Heart left ventricle (tissue), 13 donors: ENCODE measurements at regions not wholly inside any gene's neighbourhood (a gene's known extent, or its start where the extent isn't known, plus 50 kb on each side); places are given as distances from the start of the nearest gene placed in this dataset.

Experiments used
- POLR2A ChIP-seq, 2 donors: fragments of 450-650 bp; IDR thresholded peaks; one replicate each; pipeline ENCODE4 v1.6.1; 2017; ENCODE audit warnings: antibody characterized with exemption in 2 of 2, mild to moderate bottlenecking in 2 of 2, moderate library complexity in 2 of 2
- TF ChIP-seq, protein P1 (sequence below), 12 donors: fragments of 200-600 bp; sonication (generic) in 4 of 12; IDR thresholded peaks; one replicate each; pipeline versions ENCODE4 v1.5.0 to v1.8.0; 2018 to 2022; ENCODE audit warnings: antibody characterized with exemption in 12 of 12, mild to moderate bottlenecking in 5 of 12
- donor health status: ischemic (EF 13 %, LVEDD 7.1; RV severe dilation, severe dysfunction).
- donor health status: DM: no; HTN: yes; CAD: no.
- donor health status: DM: no; HTN: no; CAD: no.
- donor health status: ischemic (EF 25% LVEDD 6.9; RV normal size, moderate dysfunction).
- donor health status: ischemic (EF 25% LVEDD 5.7; RV mildly dilated, moderate dysfunction).
- donor health status: ischemic (EF 35%, LVEDD 5.7; RV mildly dilated, moderate dysfunction).
- donor health status: nonischemic (EF 11% LVEDD 7.7; RV severe dilation, severe dysfunction).
- donor health status: DM: yes; HTN: yes; CAD: no.
- donor health status: PGD.
- donor health status: ischemic (EF 29% LVEDD 5.4; RV normal size, mild dysfunction).
- donor health status: nonischemic (EF 23%, LVEDD 6.1; RV moderate dilation, normal function).

DNA sequence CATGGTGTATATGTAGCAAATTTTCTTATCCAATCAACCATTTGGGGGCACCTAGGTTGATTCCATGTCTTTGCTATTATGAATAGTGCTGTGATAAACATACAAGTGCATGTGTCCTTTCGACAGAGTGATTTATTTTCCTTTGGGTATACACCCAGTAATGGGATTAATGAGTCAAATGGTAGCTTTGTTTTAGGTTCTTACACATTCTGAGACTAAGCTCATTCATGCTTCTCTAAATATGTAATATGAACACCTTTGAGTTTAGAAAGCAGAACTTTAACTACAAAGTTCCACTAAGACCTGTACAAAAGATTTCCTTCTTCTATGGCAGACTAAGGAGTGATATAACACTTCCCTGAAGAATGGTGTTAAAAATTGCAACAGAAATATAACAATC lies 627.0 kb downstream of the KCNA4 start:
- TF ChIP-seq, protein P1, sequence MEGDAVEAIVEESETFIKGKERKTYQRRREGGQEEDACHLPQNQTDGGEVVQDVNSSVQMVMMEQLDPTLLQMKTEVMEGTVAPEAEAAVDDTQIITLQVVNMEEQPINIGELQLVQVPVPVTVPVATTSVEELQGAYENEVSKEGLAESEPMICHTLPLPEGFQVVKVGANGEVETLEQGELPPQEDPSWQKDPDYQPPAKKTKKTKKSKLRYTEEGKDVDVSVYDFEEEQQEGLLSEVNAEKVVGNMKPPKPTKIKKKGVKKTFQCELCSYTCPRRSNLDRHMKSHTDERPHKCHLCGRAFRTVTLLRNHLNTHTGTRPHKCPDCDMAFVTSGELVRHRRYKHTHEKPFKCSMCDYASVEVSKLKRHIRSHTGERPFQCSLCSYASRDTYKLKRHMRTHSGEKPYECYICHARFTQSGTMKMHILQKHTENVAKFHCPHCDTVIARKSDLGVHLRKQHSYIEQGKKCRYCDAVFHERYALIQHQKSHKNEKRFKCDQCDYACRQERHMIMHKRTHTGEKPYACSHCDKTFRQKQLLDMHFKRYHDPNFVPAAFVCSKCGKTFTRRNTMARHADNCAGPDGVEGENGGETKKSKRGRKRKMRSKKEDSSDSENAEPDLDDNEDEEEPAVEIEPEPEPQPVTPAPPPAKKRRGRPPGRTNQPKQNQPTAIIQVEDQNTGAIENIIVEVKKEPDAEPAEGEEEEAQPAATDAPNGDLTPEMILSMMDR (IDR thresholded peaks at IDR 0.05), result no peak
- no peak for TF ChIP-seq POLR2A (IDR thresholded peaks at IDR 0.05)
